ENCODE measurements at regions not wholly inside any gene's neighbourhood (a gene's known extent, or its start where the extent isn't known, plus 50 kb on each side); places are given as distances from the start of the nearest gene placed in this dataset.

GRCh38 chr10:22837771-22838170, 90.1 kb upstream of the ARMC3 start:
- ChIA-PET CTCF (no interaction called here), POLR2A (no interaction called here)
- TF ChIP-seq, protein P1, sequence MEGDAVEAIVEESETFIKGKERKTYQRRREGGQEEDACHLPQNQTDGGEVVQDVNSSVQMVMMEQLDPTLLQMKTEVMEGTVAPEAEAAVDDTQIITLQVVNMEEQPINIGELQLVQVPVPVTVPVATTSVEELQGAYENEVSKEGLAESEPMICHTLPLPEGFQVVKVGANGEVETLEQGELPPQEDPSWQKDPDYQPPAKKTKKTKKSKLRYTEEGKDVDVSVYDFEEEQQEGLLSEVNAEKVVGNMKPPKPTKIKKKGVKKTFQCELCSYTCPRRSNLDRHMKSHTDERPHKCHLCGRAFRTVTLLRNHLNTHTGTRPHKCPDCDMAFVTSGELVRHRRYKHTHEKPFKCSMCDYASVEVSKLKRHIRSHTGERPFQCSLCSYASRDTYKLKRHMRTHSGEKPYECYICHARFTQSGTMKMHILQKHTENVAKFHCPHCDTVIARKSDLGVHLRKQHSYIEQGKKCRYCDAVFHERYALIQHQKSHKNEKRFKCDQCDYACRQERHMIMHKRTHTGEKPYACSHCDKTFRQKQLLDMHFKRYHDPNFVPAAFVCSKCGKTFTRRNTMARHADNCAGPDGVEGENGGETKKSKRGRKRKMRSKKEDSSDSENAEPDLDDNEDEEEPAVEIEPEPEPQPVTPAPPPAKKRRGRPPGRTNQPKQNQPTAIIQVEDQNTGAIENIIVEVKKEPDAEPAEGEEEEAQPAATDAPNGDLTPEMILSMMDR (IDR thresholded peaks at IDR 0.05; ENCODE audit: control extremely low read depth, extremely low read depth, low read depth, missing control alignments) = no peak
- no peak for DNase-seq (ENCODE audit: extremely low spot score)

DNA sequence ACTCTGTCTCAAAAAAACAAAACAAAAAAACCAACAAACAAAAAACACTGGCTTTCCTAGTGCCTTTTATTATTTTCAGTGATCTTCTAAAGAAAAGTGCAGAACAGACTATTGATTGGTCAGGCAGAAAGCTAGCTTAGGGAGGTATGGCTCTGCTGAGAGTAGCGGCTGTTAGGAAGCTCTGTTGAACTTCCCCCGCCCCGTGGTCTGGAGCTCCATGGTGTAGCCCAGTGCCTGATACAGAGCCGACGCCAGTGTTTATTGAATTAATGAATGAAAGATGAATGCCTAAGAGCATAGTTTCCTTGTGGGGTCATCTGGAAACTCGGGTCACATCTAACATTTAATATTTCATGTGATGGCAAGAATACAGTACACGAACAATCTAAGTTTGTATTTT, 90.5 kb upstream of the ARMC3 start:
- no peak for DNase-seq (ENCODE audit: extremely low spot score)
- CTCF ChIA-PET = no interaction called here
- POLR2A ChIA-PET = no interaction called here

DNA sequence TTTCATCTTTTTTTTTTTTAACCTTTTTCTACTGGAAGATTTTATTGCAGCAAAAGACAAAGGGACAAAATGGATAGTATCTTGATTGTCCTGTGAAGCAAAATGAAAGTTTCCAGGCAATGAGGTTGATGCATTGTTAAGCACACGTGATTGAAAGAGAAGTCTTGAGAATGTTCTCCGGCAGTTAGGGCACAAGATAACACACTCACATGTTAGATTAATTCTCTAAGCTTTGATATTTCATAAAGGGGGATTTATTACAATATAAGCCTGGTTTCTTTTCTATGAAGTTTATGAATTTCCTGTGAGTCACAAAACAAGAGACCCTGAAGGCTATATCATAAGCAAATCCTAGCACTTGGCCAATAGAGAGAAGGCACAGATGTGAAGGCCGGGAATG, 93.4 kb upstream of the ARMC3 start:
- no peak for DNase-seq (ENCODE audit: extremely low spot score)
- TF ChIP-seq, protein P1 (IDR thresholded peaks at IDR 0.05; ENCODE audit: control extremely low read depth, extremely low read depth, low read depth, missing control alignments) = no peak
- ChIA-PET CTCF (interaction anchor here (1.6 kb wide), 1 partner anchor 22 kb away, joined by 4 read pairs; no protein-coding TSS in a partner anchor), POLR2A (no interaction called here)

More for the DNA sequence above, 90.5 kb upstream of the ARMC3 start:
- TF ChIP-seq, protein P1 (IDR thresholded peaks at IDR 0.05; ENCODE audit: control extremely low read depth, extremely low read depth, low read depth, missing control alignments) = no peak

DNA sequence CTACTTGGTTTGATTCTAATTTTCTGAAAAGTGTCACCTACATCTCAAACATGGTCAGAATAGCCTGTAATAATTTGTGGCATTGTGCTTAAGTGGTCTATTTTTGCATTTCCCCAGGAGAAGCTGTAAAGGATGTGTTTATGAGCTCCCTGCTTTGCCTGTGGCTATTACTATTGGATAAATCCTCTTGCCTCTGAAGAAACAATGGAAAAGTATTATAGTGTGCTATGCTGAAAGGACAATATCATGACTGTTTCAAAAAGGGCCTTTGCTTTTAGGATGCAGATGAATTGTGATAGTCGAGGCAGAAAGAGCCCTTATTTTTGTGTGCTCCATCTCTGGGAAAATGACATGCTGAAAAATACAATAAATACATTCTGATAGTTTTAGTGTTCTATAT, 94.1 kb upstream of the ARMC3 start:
- POLR2A ChIA-PET = no interaction called here
- CTCF ChIA-PET = interaction anchor here (1.6 kb wide), 1 partner anchor 21 kb away, joined by 4 read pairs; no protein-coding TSS in a partner anchor
- TF ChIP-seq, protein P1 (IDR thresholded peaks at IDR 0.05; ENCODE audit: control extremely low read depth, extremely low read depth, low read depth, missing control alignments) = no peak
- no peak for DNase-seq (ENCODE audit: extremely low spot score)

DNA sequence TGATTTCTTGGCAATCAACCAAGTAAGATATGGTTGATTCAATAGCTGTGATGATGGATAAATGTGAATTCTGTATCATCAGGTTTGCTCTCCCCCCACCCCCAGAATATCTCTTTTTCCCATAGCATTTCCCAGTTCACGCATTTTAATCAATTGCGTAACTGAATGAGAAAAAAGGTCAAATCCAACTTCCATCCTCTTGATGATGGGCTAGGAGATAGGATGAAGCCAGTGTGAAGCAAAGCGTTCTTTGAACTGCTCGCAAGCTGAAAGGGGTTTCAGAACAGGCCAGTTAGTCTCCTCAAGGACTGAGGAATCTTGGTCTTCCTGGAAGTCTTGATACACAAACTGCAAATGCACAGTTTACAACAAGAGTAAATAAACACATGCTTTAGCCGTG, 94.5 kb upstream of the ARMC3 start:
- DNase-seq (ENCODE audit: extremely low spot score) = no peak
- ChIA-PET POLR2A (no interaction called here), CTCF (interaction anchor here (1.6 kb wide), 1 partner anchor 21 kb away, joined by 4 read pairs; no protein-coding TSS in a partner anchor)
- TF ChIP-seq, protein P1 (IDR thresholded peaks at IDR 0.05; ENCODE audit: control extremely low read depth, extremely low read depth, low read depth, missing control alignments) = no peak

DNA sequence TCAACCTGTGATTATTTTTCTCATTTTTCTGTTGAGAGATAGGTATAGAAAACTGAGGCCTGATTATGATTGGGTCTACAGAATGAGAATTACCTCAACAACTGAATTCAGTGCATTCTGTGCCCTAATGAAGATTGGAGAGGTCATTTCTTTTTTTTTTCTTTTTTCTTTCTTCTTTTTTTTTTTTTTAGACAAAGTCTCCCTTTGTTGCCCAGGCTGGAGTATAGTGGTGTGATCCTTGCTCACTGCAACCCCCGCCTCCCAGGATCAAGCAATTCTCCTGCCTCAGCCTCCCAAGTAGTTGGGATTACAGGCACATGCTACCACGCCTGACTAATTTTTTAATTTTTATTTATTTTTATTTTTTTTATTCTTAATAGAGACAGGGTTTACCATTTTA, 95.0 kb upstream of the ARMC3 start:
- ChIA-PET POLR2A (no interaction called here), CTCF (no interaction called here)
- TF ChIP-seq, protein P1 (IDR thresholded peaks at IDR 0.05; ENCODE audit: control extremely low read depth, extremely low read depth, low read depth, missing control alignments) = no peak
- no peak for DNase-seq (ENCODE audit: extremely low spot score)
